ENCODE measurements at regions not wholly inside any gene's neighbourhood (a gene's known extent, or its start where the extent isn't known, plus 50 kb on each side); places are given as distances from the start of the nearest gene placed in this dataset.

GRCh38 chr11:127965939-127966668 lies 621.3 kb downstream of the ETS1 start:
- no peak for DNase-seq
- H4K20me1 ChIP-seq (ENCODE audit: insufficient read depth) = no peaks in the 10 kb centered on the region
- POLR2A ChIA-PET = no interaction called here
- no peak for TF ChIP-seq CTCF (IDR thresholded peaks at IDR 0.05)
- no peak for TF ChIP-seq SMC3 (IDR thresholded peaks at IDR 0.05; ENCODE audit: low read depth, low read length)
- no peak for TF ChIP-seq YY1 (IDR thresholded peaks at IDR 0.05; ENCODE audit: low read depth)
- TF ChIP-seq MAX (IDR thresholded peaks at IDR 0.05; ENCODE audit: low read depth) = no peak
- no peak for TF ChIP-seq TEAD4 (IDR thresholded peaks at IDR 0.05; ENCODE audit: borderline replicate concordance, insufficient read depth)
- TF ChIP-seq USF1 (IDR thresholded peaks at IDR 0.05; ENCODE audit: borderline replicate concordance, low read depth) = no peak
- TF ChIP-seq NFIC (IDR thresholded peaks at IDR 0.05; ENCODE audit: borderline replicate concordance) = no peak
- TF ChIP-seq JUND (IDR thresholded peaks at IDR 0.05) = no peak
- TF ChIP-seq GATA2 (CRISPR knock-in tag; IDR thresholded peaks at IDR 0.05) = no peak
- TF ChIP-seq TCF12 (IDR thresholded peaks at IDR 0.05) = no peak
- no peak for TF ChIP-seq GABPA (IDR thresholded peaks at IDR 0.05; ENCODE audit: low read depth)
- TF ChIP-seq CHD2 (IDR thresholded peaks at IDR 0.05; ENCODE audit: low read length, partially characterized antibody) = no peak
- TF ChIP-seq MEF2A (IDR thresholded peaks at IDR 0.05; ENCODE audit: borderline replicate concordance, low read depth) = no peak
- no peak for TF ChIP-seq SIN3A (IDR thresholded peaks at IDR 0.05; ENCODE audit: borderline replicate concordance, low read depth, low read length)
- TF ChIP-seq FOXJ3 (CRISPR knock-in tag; IDR thresholded peaks at IDR 0.05) = no peak
- no peak for TF ChIP-seq FOXM1 (IDR thresholded peaks at IDR 0.05; ENCODE audit: low read depth)
- TF ChIP-seq RCOR1 (IDR thresholded peaks at IDR 0.05; ENCODE audit: low read length) = no peak
- no peak for TF ChIP-seq EP300 (IDR thresholded peaks at IDR 0.05; ENCODE audit: borderline replicate concordance in 1 of 2, low read depth in 1 of 2, low read length in 1 of 2)
- no peak for TF ChIP-seq EZH2phosphoT487 (IDR thresholded peaks at IDR 0.05; ENCODE audit: borderline replicate concordance, low read depth)
- no peaks in the 10 kb centered on the region for H3K36me3 ChIP-seq (replicated peaks in 1 of 2; ENCODE audit: control insufficient read depth in 1 of 2, insufficient read depth in 2 of 2, low read length in 1 of 2)
- H3K79me2 ChIP-seq (ENCODE audit: insufficient read depth) = no peaks in the 10 kb centered on the region
- no peaks in the 10 kb centered on the region for H3K4me1 ChIP-seq (ENCODE audit: control insufficient read depth in 1 of 2, insufficient read depth in 2 of 2, low read depth in 1 of 2, low read length in 1 of 2)
- no peak overlapping the region for H2AFZ ChIP-seq (ENCODE audit: low read depth)
- no peak overlapping the region for H3K27ac ChIP-seq (ENCODE audit: low read depth in 2 of 2, low read length in 1 of 2)
- H3K27me3 ChIP-seq (ENCODE audit: insufficient read depth) = no peaks in the 10 kb centered on the region
- no peaks in the 10 kb centered on the region for H3K9me2 ChIP-seq
- H3F3A ChIP-seq (replicated peaks; ENCODE audit: insufficient read depth) = no peaks in the 10 kb centered on the region
- 49% methylated on average over 2 of the region's 2 CpGs for WGBS (ENCODE audit: low lambda C conversion rate)
- H3K9me3 ChIP-seq = no peaks in the 10 kb centered on the region
- CTCF ChIA-PET = interaction anchor here (1.5 kb wide), 1 partner anchor 10 kb away, joined by 4 read pairs; no protein-coding TSS in a partner anchor
- no peak overlapping the region for H3K9ac ChIP-seq
- H3K4me3 ChIP-seq (ENCODE audit: low read depth in 2 of 2, low read length in 1 of 2) = no peak overlapping the region
- no peak overlapping the region for H3K4me2 ChIP-seq

Data from SK-N-SH (cell line).